AG09309 (cell line): ENCODE measurements at regions not wholly inside any gene's neighbourhood (a gene's known extent, or its start where the extent isn't known, plus 50 kb on each side); places are given as distances from the start of the nearest gene placed in this dataset.

Experiments used
- DNase-seq: peaks from one replicate; pipeline ENCODE4 v3.0.0-alpha.2; 2010; ENCODE audit warnings: low read depth
- H3K4me3 ChIP-seq: 2 replicates; pipeline ENCODE4 v1.5.1; 2011; ENCODE audit warnings: mild to moderate bottlenecking, low read depth, low read length, moderate library complexity; ENCODE audit not compliant: control insufficient read depth
- TF ChIP-seq, protein P1 (sequence below): IDR thresholded peaks from 2 replicates; pipeline ENCODE4 v1.5.1; 2011; ENCODE audit warnings: mild to moderate bottlenecking, low read depth, low read length, inconsistent platforms; ENCODE audit not compliant: insufficient read depth, control insufficient read depth; ENCODE audit errors: missing control alignments

DNA sequence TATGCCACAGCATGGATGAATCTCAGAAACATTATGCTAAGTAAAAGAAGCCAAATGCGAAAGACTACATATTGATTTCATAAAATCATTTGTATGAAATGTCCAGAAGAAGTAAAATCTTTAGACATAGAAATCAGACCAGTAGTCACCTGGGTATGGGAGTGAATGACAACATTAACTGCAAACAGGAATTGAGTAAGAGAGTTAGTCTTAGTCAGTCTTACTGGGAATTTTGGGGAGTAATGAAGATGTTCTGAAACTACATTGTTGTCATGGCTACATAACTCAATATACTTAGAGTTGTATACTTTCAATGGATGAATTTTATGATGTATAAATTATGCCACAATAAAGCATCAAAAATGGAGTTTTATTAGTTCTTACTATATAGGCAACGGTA, 107.8 kb upstream of the CHORDC1 start:
- no peak for DNase-seq
- TF ChIP-seq, protein P1, sequence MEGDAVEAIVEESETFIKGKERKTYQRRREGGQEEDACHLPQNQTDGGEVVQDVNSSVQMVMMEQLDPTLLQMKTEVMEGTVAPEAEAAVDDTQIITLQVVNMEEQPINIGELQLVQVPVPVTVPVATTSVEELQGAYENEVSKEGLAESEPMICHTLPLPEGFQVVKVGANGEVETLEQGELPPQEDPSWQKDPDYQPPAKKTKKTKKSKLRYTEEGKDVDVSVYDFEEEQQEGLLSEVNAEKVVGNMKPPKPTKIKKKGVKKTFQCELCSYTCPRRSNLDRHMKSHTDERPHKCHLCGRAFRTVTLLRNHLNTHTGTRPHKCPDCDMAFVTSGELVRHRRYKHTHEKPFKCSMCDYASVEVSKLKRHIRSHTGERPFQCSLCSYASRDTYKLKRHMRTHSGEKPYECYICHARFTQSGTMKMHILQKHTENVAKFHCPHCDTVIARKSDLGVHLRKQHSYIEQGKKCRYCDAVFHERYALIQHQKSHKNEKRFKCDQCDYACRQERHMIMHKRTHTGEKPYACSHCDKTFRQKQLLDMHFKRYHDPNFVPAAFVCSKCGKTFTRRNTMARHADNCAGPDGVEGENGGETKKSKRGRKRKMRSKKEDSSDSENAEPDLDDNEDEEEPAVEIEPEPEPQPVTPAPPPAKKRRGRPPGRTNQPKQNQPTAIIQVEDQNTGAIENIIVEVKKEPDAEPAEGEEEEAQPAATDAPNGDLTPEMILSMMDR = no peak
- no peak overlapping the region for H3K4me3 ChIP-seq

DNA sequence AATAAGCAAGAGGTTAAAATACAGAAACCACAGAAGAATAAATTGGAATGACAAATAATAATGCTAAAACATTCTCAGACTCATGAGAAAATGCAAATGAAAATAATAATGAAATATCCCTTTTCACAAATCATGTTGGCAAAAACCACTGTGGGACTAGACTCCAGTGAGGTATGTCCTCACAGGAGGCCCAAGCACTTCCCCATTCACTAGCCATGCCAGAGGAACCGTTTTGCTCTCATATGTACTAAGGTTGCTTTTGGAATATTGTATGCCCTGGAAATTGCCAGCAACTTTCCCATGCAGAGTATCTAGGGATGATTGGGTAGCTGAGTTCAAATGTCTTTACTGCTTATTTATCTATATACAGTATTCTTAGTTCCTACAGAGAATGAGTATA, 106.2 kb upstream of the CHORDC1 start:
- H3K4me3 ChIP-seq = no peak overlapping the region
- TF ChIP-seq, protein P1 = no peak
- no peak for DNase-seq

DNA sequence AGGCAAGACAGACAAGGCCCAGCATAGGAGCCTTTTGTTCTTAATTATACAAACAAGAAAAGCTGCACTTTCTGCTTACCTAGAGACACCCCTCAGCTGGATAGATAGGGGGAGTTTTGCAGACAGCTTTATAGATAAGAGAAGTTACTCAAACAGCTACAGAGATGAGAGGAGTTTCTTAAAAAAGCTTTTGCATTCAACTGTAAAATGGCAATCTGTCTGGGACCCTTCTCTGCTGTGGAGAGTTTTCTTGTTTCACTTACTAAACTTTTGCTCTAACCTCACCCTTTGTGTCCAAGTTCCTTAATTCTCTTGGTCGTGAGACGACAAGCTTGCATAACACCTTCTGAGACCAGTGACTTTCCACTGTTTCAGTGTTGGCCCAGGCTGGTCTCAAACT, 103.8 kb upstream of the CHORDC1 start:
- TF ChIP-seq, protein P1 = no peak
- no peak overlapping the region for H3K4me3 ChIP-seq
- DNase-seq = no peak

DNA sequence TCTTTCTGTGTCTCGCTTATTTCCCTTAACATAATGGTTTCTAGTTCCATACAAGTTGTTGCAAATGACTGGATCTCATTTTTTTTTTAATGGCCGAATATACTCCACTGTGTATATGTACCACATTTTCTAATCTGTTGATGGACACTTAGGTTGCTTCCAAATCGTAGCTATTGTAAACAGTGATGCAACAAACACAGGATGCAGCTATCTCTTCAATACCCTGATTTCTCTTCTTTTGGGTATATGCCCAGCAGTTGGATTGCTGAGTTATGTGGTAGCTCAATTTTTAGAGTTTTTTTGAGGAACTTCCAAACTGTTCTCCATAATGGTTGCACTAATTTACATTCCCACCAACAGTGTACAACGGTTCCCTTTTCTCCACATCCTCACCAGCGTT, 100.4 kb upstream of the CHORDC1 start:
- H3K4me3 ChIP-seq = no peak overlapping the region

DNA sequence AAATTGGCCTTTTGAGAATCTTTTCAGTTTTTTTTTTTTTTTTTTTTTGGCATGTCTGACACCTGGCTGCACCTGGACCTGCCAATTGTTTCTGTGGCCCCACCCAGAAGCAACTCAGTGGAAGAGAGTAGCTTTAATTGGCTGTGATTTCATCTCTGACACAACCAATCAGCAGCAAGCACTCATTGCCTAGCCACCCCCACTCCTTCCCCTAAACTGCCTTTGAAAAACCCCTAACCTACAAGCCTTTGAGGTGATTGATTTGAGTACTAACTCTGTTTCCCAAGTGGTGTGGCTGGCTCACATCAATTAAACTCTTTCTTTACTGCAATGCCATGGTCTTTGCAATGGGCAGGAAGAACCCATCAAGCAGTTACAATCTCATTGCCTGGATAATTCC, 98.2 kb upstream of the CHORDC1 start:
- TF ChIP-seq, protein P1 = no peak
- H3K4me3 ChIP-seq = no peak overlapping the region
- DNase-seq = no peak

More for the DNA sequence above, 100.4 kb upstream of the CHORDC1 start:
- no peak for DNase-seq
- TF ChIP-seq, protein P1 = no peak

DNA sequence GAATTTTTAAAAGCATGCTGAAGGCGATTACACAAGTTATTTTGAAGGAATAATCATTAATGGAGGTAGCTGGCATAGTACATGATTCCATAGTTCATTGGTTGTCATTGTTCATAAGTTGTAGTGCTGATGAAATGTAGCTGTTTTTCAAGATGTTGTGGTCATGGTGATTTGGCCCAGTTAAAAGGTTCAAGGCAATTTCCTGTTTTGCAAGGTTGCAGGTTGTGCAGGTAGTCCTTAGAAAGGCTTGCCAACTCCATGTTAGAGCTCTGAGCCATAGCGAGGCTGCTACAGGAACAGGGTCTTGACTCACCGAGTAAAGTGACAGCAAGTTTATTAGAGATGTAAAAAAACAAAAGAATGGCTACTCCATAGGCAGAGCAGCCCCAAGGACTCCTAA, 95.8 kb upstream of the CHORDC1 start:
- TF ChIP-seq, protein P1 = no peak
- no peak for DNase-seq

DNA sequence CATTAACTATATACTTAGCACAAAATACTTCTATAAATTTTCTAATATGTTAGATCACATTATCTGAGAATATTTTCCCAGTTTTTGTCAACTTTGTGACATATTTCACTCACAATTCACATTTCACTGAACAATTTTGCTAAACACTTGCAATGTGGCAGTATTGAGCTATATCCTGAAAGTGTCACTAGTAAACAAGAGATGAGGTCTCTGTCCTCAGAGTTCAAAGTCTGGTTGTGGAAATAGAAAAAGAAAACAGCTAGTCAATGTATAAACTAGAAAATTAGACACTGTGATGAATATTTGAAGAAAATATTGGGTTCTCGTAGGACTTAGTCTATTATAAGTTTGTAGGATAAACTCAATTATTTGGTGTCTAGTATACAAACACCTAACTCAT, 87.4 kb upstream of the CHORDC1 start:
- TF ChIP-seq, protein P1 = no peak
- H3K4me3 ChIP-seq = no peak overlapping the region

More for the DNA sequence above, 95.8 kb upstream of the CHORDC1 start:
- no peak overlapping the region for H3K4me3 ChIP-seq

More for the DNA sequence above, 87.4 kb upstream of the CHORDC1 start:
- DNase-seq = no peak
